DOHH2 (cell line): ENCODE measurements at regions not wholly inside any gene's neighbourhood (a gene's known extent, or its start where the extent isn't known, plus 50 kb on each side); places are given as distances from the start of the nearest gene placed in this dataset.
"Not testable (repeated sequence)": the region's sequence is repeated elsewhere in the genome, so short reads cannot be mapped to it uniquely, and the experiment has no call there.

Experiments used
- H3F3A ChIP-seq: fragments of 200-600 bp; sonication (generic), shearing (Covaris generic); 2 replicates; pipeline ENCODE4 v1.6.0; 2016; ENCODE audit warnings: antibody characterized with exemption, mild to moderate bottlenecking; ENCODE audit not compliant: control insufficient read depth, insufficient read depth
- H3K27ac ChIP-seq: fragments of 200-600 bp; sonication (generic); 2 replicates; pipeline ENCODE4 v1.5.1; 2014; ENCODE audit warnings: low read depth, mild to moderate bottlenecking, low read length, moderate library complexity
- H3K27me3 ChIP-seq: fragments of 200-600 bp; sonication (generic); 2 replicates; pipeline ENCODE4 v1.6.1; 2014; ENCODE audit warnings: mild to moderate bottlenecking, low read length, mixed read lengths; ENCODE audit not compliant: control insufficient read depth
- H3K36me3 ChIP-seq: fragments of 200-600 bp; sonication (generic); 2 replicates; pipeline ENCODE4 v1.6.1; 2014; ENCODE audit warnings: mild to moderate bottlenecking, low read length, moderate library complexity, mixed read lengths; ENCODE audit not compliant: control insufficient read depth
- H3K4me1 ChIP-seq: fragments of 200-600 bp; sonication (generic); 2 replicates; pipeline ENCODE4 v1.6.1; 2014; ENCODE audit warnings: mild to moderate bottlenecking, low read length, mixed read lengths; ENCODE audit not compliant: control insufficient read depth
- H3K4me2 ChIP-seq: fragments of 200-600 bp; sonication (generic); 2 replicates; pipeline ENCODE4 v1.6.0; 2014; ENCODE audit warnings: mild to moderate bottlenecking, low read length, moderate library complexity
- H3K4me3 ChIP-seq: fragments of 200-600 bp; sonication (generic); 2 replicates; pipeline ENCODE4 v1.5.1; 2014; ENCODE audit warnings: mild to moderate bottlenecking, low read length, mixed read lengths
- H3K79me2 ChIP-seq: fragments of 200-600 bp; sonication (generic); 2 replicates; pipeline ENCODE4 v1.6.1; 2014; ENCODE audit warnings: mild to moderate bottlenecking, low read length, mixed read lengths; ENCODE audit not compliant: control insufficient read depth
- H3K9me2 ChIP-seq: fragments of 200-600 bp; sonication (generic); replicated peaks from 2 replicates; pipeline ENCODE4 v1.6.1; 2014; ENCODE audit warnings: mild to moderate bottlenecking, low read length, mixed read lengths; ENCODE audit not compliant: control insufficient read depth
- H3K9me3 ChIP-seq: fragments of 200-600 bp; sonication (generic); 2 replicates; pipeline ENCODE4 v1.6.1; 2014; ENCODE audit warnings: antibody characterized with exemption, low read length, mixed read lengths; ENCODE audit not compliant: control insufficient read depth, insufficient read depth
- H4K20me1 ChIP-seq: fragments of 200-600 bp; sonication (generic); 2 replicates; pipeline ENCODE4 v1.6.0; 2014; ENCODE audit warnings: low read depth, mild to moderate bottlenecking, antibody characterized with exemption, low read length, moderate library complexity; ENCODE audit not compliant: control insufficient read depth, insufficient read depth
- EZH2phosphoT487 ChIP-seq: fragments of 200-600 bp; sonication (generic); IDR thresholded peaks from 2 replicates; pipeline ENCODE4 v1.6.1; 2017; ENCODE audit warnings: borderline replicate concordance, mild to moderate bottlenecking, antibody characterized with exemption, low read length, moderate library complexity, mixed read lengths
- TF ChIP-seq, protein P1 (sequence below): fragments of 200-600 bp; sonication (generic); IDR thresholded peaks from one replicate; pipeline ENCODE4 v1.5.1; 2014; ENCODE audit warnings: antibody characterized with exemption, mild to moderate bottlenecking, low read depth, low read length; ENCODE audit not compliant: poor library complexity, severe bottlenecking

- Histone ChIP-seq H3K4me2 (no peak overlapping the region), H3K27ac (no peak overlapping the region), H4K20me1 (no peaks in the 10 kb centered on the region), H3K79me2 (no peaks in the 10 kb centered on the region), H3F3A (no peaks in the 10 kb centered on the region), H3K36me3 (no peaks in the 10 kb centered on the region), H3K4me1 (no peaks in the 10 kb centered on the region), H3K27me3 (0 out of 2 replicates have a peak, but pooled peaks cover 5% of the 10 kb centered on the region), H3K4me3 (no peak overlapping the region), H3K9me2 (no peaks in the 10 kb centered on the region), H3K9me3 (no peaks in the 10 kb centered on the region; the same call in 1 of the 2 replicates)
- TF ChIP-seq, protein P1, sequence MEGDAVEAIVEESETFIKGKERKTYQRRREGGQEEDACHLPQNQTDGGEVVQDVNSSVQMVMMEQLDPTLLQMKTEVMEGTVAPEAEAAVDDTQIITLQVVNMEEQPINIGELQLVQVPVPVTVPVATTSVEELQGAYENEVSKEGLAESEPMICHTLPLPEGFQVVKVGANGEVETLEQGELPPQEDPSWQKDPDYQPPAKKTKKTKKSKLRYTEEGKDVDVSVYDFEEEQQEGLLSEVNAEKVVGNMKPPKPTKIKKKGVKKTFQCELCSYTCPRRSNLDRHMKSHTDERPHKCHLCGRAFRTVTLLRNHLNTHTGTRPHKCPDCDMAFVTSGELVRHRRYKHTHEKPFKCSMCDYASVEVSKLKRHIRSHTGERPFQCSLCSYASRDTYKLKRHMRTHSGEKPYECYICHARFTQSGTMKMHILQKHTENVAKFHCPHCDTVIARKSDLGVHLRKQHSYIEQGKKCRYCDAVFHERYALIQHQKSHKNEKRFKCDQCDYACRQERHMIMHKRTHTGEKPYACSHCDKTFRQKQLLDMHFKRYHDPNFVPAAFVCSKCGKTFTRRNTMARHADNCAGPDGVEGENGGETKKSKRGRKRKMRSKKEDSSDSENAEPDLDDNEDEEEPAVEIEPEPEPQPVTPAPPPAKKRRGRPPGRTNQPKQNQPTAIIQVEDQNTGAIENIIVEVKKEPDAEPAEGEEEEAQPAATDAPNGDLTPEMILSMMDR = no peak
- TF ChIP-seq EZH2phosphoT487 = no peak
Measured at GRCh38 chr18:76613755-76614120, 118.7 kb upstream of the ZNF516 start.

- H3K9me3 ChIP-seq = no peaks in the 10 kb centered on the region; the same call in 1 of the 2 replicates
- H3K27me3 ChIP-seq = 0 out of 2 replicates have a peak, but pooled peaks cover 5% of the 10 kb centered on the region
- no peak overlapping the region for H3K4me3 ChIP-seq
- H3K79me2 ChIP-seq = no peaks in the 10 kb centered on the region
- no peaks in the 10 kb centered on the region for H3K36me3 ChIP-seq
- H3F3A ChIP-seq = no peaks in the 10 kb centered on the region
- H3K27ac ChIP-seq = no peak overlapping the region
- no peaks in the 10 kb centered on the region for H3K4me1 ChIP-seq
- H3K4me2 ChIP-seq = no peak overlapping the region
- no peaks in the 10 kb centered on the region for H4K20me1 ChIP-seq
- H3K9me2 ChIP-seq = no peaks in the 10 kb centered on the region
- TF ChIP-seq, protein P1 = no peak
- TF ChIP-seq EZH2phosphoT487 = no peak
Measured at GRCh38 chr18:76613053-76613754, 118.2 kb upstream of the ZNF516 start.

DNA sequence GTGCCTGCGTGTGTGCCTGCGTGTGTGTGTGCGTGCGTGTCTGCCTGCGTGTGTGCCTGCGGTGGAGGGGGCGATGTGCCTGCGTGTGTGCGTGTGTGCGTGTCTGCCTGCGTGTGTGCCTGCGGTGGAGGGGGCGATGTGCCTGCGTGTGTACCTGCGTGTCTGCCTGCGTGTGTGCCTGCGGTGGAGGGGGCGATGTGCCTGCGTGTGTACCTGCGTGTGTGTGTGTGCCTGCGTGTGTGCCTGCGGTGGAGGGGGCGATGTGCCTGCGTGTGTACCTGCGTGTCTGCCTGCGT, 116.7 kb upstream of the ZNF516 start:
- H3K27me3 ChIP-seq, H4K20me1 ChIP-seq, H3K9me2 ChIP-seq, H3K79me2 ChIP-seq, H3K27ac ChIP-seq, H3K4me1 ChIP-seq, H3K4me3 ChIP-seq, H3F3A ChIP-seq, H3K9me3 ChIP-seq, H3K36me3 ChIP-seq, H3K4me2 ChIP-seq: not testable (repeated sequence)

- Histone ChIP-seq H4K20me1 (no peaks in the 10 kb centered on the region), H3K9me2 (no peaks in the 10 kb centered on the region), H3K27me3 (no peaks in the 10 kb centered on the region), H3K27ac (no peak overlapping the region), H3K36me3 (no peaks in the 10 kb centered on the region), H3K4me2 (no peak overlapping the region), H3K9me3 (no peaks in the 10 kb centered on the region; the same call in 1 of the 2 replicates), H3K4me3 (no peak overlapping the region), H3F3A (no peaks in the 10 kb centered on the region), H3K4me1 (no peaks in the 10 kb centered on the region), H3K79me2 (no peaks in the 10 kb centered on the region)
- TF ChIP-seq EZH2phosphoT487 = no peak
- TF ChIP-seq, protein P1 = no peak
Measured at GRCh38 chr18:76610933-76611749, 116.1 kb upstream of the ZNF516 start.
